PFSK-1 (cell line): ENCODE measurements at regions not wholly inside any gene's neighbourhood (a gene's known extent, or its start where the extent isn't known, plus 50 kb on each side); places are given as distances from the start of the nearest gene placed in this dataset.

Experiments used
- FOXP2 ChIP-seq: optimal IDR thresholded peaks from 2 replicates; pipeline ENCODE3; 2011; ENCODE audit warnings: borderline replicate concordance, control low read depth, inconsistent platforms; ENCODE audit not compliant: insufficient read depth; ENCODE audit errors: extremely low read length, extremely low read depth
- POLR2AphosphoS5 ChIP-seq: IDR thresholded peaks from 2 replicates; pipeline ENCODE4 v1.6.1; 2012; ENCODE audit warnings: low read depth, mild to moderate bottlenecking, control low read depth, low read length, moderate library complexity
- SIN3A ChIP-seq: IDR thresholded peaks from 2 replicates; pipeline ENCODE4 v1.6.1; 2012; ENCODE audit warnings: mild to moderate bottlenecking, low read length, moderate library complexity, borderline replicate concordance; ENCODE audit not compliant: insufficient read depth
- TAF1 ChIP-seq: IDR thresholded peaks from 2 replicates; pipeline ENCODE4 v1.6.1; 2012; ENCODE audit warnings: low read length, control low read depth, borderline replicate concordance; ENCODE audit not compliant: insufficient read depth
- TF ChIP-seq, protein P1 (sequence below), 2 experiments: IDR thresholded peaks; 2 replicates each; pipeline versions ENCODE4 v1.6.1 to v1.8.0; 2011 to 2012; ENCODE audit warnings: low read depth in 2 of 2, low read length in 2 of 2, control low read depth in 1 of 2, inconsistent platforms in 1 of 2, mild to moderate bottlenecking in 1 of 2, moderate library complexity in 1 of 2; ENCODE audit not compliant: insufficient read depth in 1 of 2

DNA sequence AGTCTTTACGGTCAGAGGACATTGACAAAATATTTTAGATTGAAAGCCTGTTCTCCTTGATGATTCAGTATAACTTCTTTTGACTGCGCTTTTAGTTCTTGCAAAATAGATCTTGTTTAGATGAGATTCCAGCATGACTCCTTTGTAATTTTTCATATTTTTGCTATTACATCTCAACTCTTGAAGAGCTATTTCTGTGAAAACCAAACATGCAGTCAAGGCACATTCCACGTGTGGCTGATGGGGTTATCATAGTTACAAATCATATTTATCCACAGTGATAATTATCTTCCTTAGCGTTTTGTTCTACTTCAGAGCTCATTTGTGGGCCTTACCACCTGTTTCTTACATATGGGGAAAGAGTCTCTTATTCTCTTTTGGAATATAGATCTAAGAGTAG, 238.8 kb upstream of the DMRT1 start:
- TF ChIP-seq FOXP2 (no peak), POLR2AphosphoS5 (no peak), TAF1 (no peak), SIN3A (no peak)
- TF ChIP-seq, protein P1, sequence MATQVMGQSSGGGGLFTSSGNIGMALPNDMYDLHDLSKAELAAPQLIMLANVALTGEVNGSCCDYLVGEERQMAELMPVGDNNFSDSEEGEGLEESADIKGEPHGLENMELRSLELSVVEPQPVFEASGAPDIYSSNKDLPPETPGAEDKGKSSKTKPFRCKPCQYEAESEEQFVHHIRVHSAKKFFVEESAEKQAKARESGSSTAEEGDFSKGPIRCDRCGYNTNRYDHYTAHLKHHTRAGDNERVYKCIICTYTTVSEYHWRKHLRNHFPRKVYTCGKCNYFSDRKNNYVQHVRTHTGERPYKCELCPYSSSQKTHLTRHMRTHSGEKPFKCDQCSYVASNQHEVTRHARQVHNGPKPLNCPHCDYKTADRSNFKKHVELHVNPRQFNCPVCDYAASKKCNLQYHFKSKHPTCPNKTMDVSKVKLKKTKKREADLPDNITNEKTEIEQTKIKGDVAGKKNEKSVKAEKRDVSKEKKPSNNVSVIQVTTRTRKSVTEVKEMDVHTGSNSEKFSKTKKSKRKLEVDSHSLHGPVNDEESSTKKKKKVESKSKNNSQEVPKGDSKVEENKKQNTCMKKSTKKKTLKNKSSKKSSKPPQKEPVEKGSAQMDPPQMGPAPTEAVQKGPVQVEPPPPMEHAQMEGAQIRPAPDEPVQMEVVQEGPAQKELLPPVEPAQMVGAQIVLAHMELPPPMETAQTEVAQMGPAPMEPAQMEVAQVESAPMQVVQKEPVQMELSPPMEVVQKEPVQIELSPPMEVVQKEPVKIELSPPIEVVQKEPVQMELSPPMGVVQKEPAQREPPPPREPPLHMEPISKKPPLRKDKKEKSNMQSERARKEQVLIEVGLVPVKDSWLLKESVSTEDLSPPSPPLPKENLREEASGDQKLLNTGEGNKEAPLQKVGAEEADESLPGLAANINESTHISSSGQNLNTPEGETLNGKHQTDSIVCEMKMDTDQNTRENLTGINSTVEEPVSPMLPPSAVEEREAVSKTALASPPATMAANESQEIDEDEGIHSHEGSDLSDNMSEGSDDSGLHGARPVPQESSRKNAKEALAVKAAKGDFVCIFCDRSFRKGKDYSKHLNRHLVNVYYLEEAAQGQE (IDR thresholded peaks at IDR 0.05; ENCODE audit: insufficient read depth in 1 of 2, low read depth in 2 of 2, low read length in 2 of 2): no peak

DNA sequence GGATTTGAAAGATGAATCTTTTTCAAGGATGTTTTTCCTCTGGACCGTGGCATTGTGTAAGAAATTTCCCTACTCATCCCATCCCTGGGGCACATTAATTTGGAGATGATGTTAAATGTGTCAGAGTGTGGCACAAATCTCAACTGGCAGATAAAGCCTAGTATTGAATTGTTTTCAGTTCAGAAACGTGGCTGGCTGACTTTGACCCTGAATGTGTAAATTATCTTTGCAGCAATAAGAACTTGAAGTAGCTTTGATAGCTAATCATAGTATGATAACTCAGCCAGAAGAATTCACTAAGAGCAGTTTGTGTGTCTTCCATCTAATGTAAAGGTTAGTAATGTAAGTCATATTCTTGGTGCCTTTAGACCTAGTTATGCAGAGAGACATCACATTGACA, 238.4 kb upstream of the DMRT1 start:
- TF ChIP-seq, protein P1 (IDR thresholded peaks at IDR 0.05; ENCODE audit: insufficient read depth in 1 of 2, low read depth in 2 of 2, low read length in 2 of 2): no peak
- TF ChIP-seq FOXP2 (no peak), SIN3A (no peak), POLR2AphosphoS5 (no peak), TAF1 (no peak)

DNA sequence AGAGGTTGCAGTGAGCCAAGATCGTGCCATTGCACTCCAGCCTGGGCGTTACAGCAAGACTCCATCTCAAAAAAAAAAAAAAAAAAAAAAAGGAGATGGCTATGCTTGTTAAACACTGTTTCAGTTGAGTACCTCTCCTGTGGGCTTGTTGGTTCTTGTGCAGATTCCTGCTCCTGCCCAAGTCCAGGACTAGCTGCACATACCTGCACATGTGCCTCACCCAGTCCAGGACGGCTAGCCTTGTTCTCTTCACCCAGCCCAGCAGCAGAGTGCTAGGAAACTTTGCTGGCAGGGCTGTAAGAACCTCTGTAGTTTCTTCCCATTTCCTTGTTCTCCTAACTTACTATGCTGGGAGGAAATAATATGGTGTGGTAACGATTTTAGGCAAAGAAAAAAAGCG, 234.1 kb upstream of the DMRT1 start:
- TF ChIP-seq POLR2AphosphoS5 (no peak), FOXP2 (no peak), SIN3A (no peak), TAF1 (no peak)
- TF ChIP-seq, protein P1 (IDR thresholded peaks at IDR 0.05; ENCODE audit: insufficient read depth in 1 of 2, low read depth in 2 of 2, low read length in 2 of 2): no peak

- TF ChIP-seq FOXP2 (no peak), SIN3A (no peak), TAF1 (no peak), POLR2AphosphoS5 (no peak)
- TF ChIP-seq, protein P1 (IDR thresholded peaks at IDR 0.05; ENCODE audit: insufficient read depth in 1 of 2, low read depth in 2 of 2, low read length in 2 of 2): no peak
These were observed 227.6 kb upstream of the DMRT1 start for GRCh38 chr9:613771-614347.

GRCh38 chr9:614431-614830, 227.1 kb upstream of the DMRT1 start:
- TF ChIP-seq FOXP2: no peak
- no peak for TF ChIP-seq TAF1
- TF ChIP-seq, protein P1 (IDR thresholded peaks at IDR 0.05; ENCODE audit: insufficient read depth in 1 of 2, low read depth in 2 of 2, low read length in 2 of 2): no peak
- TF ChIP-seq POLR2AphosphoS5: no peak
- no peak for TF ChIP-seq SIN3A
